ENCODE measurements at regions not wholly inside any gene's neighbourhood (a gene's known extent, or its start where the extent isn't known, plus 50 kb on each side); places are given as distances from the start of the nearest gene placed in this dataset.

GRCh38 chr4:31539284-31540069, 819.3 kb downstream of the PCDH7 start:
- CTCF ChIA-PET = interaction anchor here (1.3 kb wide), 1 partner anchor 9 kb away, joined by 4 read pairs; no protein-coding TSS in a partner anchor
- no peak for TF ChIP-seq CTCF (IDR thresholded peaks at IDR 0.05; ENCODE audit: control extremely low read depth, extremely low read depth, low read depth, missing control alignments)
- POLR2A ChIA-PET = no interaction called here
- DNase-seq (ENCODE audit: extremely low spot score) = no peak

DNA sequence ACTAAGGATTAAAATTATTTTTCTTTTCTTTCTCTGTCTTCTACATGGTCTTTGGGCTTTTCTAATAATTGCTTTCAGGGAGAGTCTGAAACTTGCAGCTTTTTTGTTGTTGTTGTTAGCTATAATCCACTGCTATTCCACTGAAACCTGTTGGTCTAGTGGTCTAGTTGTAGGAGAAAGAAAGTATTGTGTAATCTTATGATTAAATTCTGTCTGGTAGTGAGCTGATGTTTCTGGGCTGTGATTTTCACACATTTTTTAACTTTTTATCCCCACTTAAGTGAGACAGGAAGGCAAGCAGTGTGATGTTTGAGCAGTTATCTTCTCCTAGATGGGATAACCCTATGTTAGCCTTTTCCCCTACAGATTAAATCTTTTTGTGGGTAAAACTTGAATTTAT, 825.2 kb downstream of the PCDH7 start:
- DNase-seq (ENCODE audit: extremely low spot score) = no peak
- CTCF ChIA-PET = no interaction called here
- POLR2A ChIA-PET = no interaction called here
- TF ChIP-seq CTCF (IDR thresholded peaks at IDR 0.05; ENCODE audit: control extremely low read depth, extremely low read depth, low read depth, missing control alignments) = no peak

DNA sequence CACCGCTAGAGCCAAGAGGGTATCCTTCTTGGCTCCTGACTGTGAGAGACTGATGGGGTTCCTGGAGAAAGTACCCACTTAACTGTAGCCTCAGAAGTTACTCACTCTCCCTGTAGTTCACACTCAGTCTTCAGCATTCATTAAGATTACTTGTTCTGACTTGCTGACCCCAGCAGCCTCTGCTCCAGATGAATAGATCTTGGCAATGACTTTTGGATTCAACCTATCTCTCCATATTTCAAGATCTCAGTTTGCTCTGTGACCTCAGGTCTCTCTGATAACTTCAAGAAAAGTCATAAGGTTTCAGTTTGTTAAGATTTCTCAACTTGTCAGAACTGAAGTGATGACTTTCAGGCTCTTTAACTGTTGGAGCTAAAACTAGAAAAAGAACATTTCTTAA, 825.6 kb downstream of the PCDH7 start:
- no peak for DNase-seq (ENCODE audit: extremely low spot score)
- TF ChIP-seq CTCF (IDR thresholded peaks at IDR 0.05; ENCODE audit: control extremely low read depth, extremely low read depth, low read depth, missing control alignments) = no peak
- ChIA-PET POLR2A (no interaction called here), CTCF (no interaction called here)

DNA sequence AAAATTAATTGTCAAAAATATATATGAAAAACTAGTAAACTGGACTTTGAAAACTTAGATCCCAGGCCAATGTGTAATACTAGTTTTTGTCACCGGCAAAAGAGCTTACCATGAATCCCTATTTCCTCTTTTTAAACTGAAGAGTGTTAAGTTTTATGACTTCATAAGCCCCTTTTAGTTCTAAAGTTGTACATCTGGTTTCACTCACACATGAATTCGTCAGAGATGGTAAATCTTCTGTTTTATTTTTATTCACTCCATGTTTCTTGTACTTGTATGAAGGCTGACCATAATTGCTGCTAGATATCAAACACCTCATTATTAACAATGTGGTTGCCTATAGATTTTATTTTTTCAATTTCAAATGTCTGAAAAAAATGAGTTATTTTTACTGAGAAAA, 827.9 kb downstream of the PCDH7 start:
- DNase-seq (ENCODE audit: extremely low spot score) = no peak
- no peak for TF ChIP-seq CTCF (IDR thresholded peaks at IDR 0.05; ENCODE audit: control extremely low read depth, extremely low read depth, low read depth, missing control alignments)
- POLR2A ChIA-PET = no interaction called here
- CTCF ChIA-PET = interaction anchor here (1.2 kb wide), 1 partner anchor 9 kb away, joined by 4 read pairs; no protein-coding TSS in a partner anchor

GRCh38 chr4:31548823-31549222, 828.7 kb downstream of the PCDH7 start:
- DNase-seq (ENCODE audit: extremely low spot score) = no peak
- CTCF ChIA-PET = interaction anchor here (1.2 kb wide), 1 partner anchor 9 kb away, joined by 4 read pairs; no protein-coding TSS in a partner anchor
- POLR2A ChIA-PET = no interaction called here
- TF ChIP-seq CTCF (IDR thresholded peaks at IDR 0.05; ENCODE audit: control extremely low read depth, extremely low read depth, low read depth, missing control alignments) = no peak

DNA sequence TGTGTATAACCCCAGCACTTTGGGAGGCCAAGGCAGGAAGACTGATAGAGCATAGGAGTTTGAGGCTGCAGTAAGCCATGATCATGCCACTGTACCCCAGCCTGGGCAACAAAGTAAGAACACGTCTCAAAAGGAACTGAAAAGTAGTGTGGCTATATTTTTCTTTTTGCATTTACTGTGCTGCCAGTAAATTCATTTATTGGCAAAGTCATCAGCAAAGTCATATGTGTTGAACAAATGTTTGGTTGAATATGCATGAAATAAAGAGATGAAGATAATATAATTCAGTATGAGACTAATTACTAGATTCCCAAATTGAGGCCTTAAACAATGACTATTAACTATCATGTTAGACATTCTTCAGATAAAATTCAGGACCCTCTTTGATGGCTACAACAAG, 829.1 kb downstream of the PCDH7 start:
- no peak for TF ChIP-seq CTCF (IDR thresholded peaks at IDR 0.05; ENCODE audit: control extremely low read depth, extremely low read depth, low read depth, missing control alignments)
- DNase-seq (ENCODE audit: extremely low spot score) = no peak
- CTCF ChIA-PET = no interaction called here
- POLR2A ChIA-PET = no interaction called here
